H9 (cell line): ENCODE measurements at regions not wholly inside any gene's neighbourhood (a gene's known extent, or its start where the extent isn't known, plus 50 kb on each side); places are given as distances from the start of the nearest gene placed in this dataset.

Experiments
- DNase-seq: peaks from one replicate; pipeline ENCODE4 v3.0.0-alpha.2; 2017
- H2AFZ ChIP-seq: one replicate; pipeline ENCODE4 v1.6.1; 2013; ENCODE audit warnings: mild to moderate bottlenecking, low read length, control low read depth, moderate library complexity
- H2AK5ac ChIP-seq: 2 replicates; pipeline ENCODE4 v1.6.1; 2013; ENCODE audit warnings: low read length, control low read depth, mixed read lengths; ENCODE audit not compliant: insufficient read length
- H2BK120ac ChIP-seq: one replicate; pipeline ENCODE4 v1.6.1; 2013; ENCODE audit warnings: low read depth, mild to moderate bottlenecking, low read length, control low read depth, inconsistent platforms; ENCODE audit not compliant: poor library complexity, severe bottlenecking
- H2BK12ac ChIP-seq: 2 replicates; pipeline ENCODE4 v1.6.1; 2013; ENCODE audit warnings: low read length, control low read depth, mixed read lengths, low read depth; ENCODE audit not compliant: insufficient read length
- H2BK15ac ChIP-seq: 2 replicates; pipeline ENCODE4 v1.6.1; 2013; ENCODE audit warnings: low read depth, low read length, control low read depth
- H2BK20ac ChIP-seq: one replicate; pipeline ENCODE4 v1.6.1; 2013; ENCODE audit warnings: low read depth, mild to moderate bottlenecking, low read length, control low read depth, inconsistent platforms; ENCODE audit not compliant: poor library complexity, severe bottlenecking
- H2BK5ac ChIP-seq: 2 replicates; pipeline ENCODE4 v1.6.1; 2013; ENCODE audit warnings: low read length, control low read depth, mixed read lengths; ENCODE audit not compliant: insufficient read length
- H3K14ac ChIP-seq: 2 replicates; pipeline ENCODE4 v1.6.1; 2013; ENCODE audit warnings: low read length, control low read depth; ENCODE audit not compliant: insufficient read depth
- H3K18ac ChIP-seq: 2 replicates; pipeline ENCODE4 v1.6.1; 2013; ENCODE audit warnings: low read depth, mild to moderate bottlenecking, mixed read lengths, low read length, control low read depth; ENCODE audit not compliant: insufficient read length
- H3K23ac ChIP-seq: 2 replicates; pipeline ENCODE4 v1.6.1; 2013; ENCODE audit warnings: low read length, control low read depth, mixed read lengths, low read depth; ENCODE audit not compliant: insufficient read length
- H3K23me2 ChIP-seq: 2 replicates; pipeline ENCODE4 v1.6.1; 2013; ENCODE audit warnings: low read depth, mild to moderate bottlenecking, mixed read lengths, low read length, control low read depth; ENCODE audit not compliant: insufficient read length, poor library complexity, severe bottlenecking
- H3K27ac ChIP-seq: 2 replicates; pipeline ENCODE4 v1.5.1; 2013; ENCODE audit warnings: low read length, control low read depth, mixed read lengths, low read depth; ENCODE audit not compliant: insufficient read length
- H3K27me3 ChIP-seq: 2 replicates; pipeline ENCODE4 v1.6.1; 2013; ENCODE audit warnings: low read length, control low read depth, inconsistent platforms; ENCODE audit not compliant: insufficient read depth
- H3K4ac ChIP-seq: 2 replicates; pipeline ENCODE4 v1.6.1; 2013; ENCODE audit warnings: low read depth, mild to moderate bottlenecking, control low read depth, inconsistent platforms, low read length, moderate library complexity
- H3K4me1 ChIP-seq: 2 replicates; pipeline ENCODE4 v1.6.1; 2013; ENCODE audit warnings: low read length, control low read depth, inconsistent platforms; ENCODE audit not compliant: insufficient read depth
- H3K4me2 ChIP-seq: 2 replicates; pipeline ENCODE4 v1.6.1; 2013; ENCODE audit warnings: low read length, control low read depth, mixed read lengths; ENCODE audit not compliant: insufficient read length, insufficient read depth
- H3K56ac ChIP-seq: 2 replicates; pipeline ENCODE4 v1.6.1; 2013; ENCODE audit warnings: low read depth, mild to moderate bottlenecking, mixed read lengths, low read length, control low read depth; ENCODE audit not compliant: insufficient read length
- H3K79me1 ChIP-seq: 2 replicates; pipeline ENCODE4 v1.6.1; 2013; ENCODE audit warnings: low read depth, mild to moderate bottlenecking, moderate library complexity, low read length, control low read depth, inconsistent platforms; ENCODE audit not compliant: insufficient read depth, poor library complexity, severe bottlenecking
- H3K79me2 ChIP-seq: 2 replicates; pipeline ENCODE4 v1.6.1; 2013; ENCODE audit warnings: low read length, control low read depth, inconsistent platforms; ENCODE audit not compliant: insufficient read depth
- H3K9ac ChIP-seq: 2 replicates; pipeline ENCODE4 v1.6.1; 2013; ENCODE audit warnings: low read length, control low read depth, mixed read lengths; ENCODE audit not compliant: insufficient read length; ENCODE audit errors: extremely low read depth
- H3K9me3 ChIP-seq: one replicate; pipeline ENCODE4 v1.6.1; 2013; ENCODE audit warnings: low read depth, low read length, inconsistent platforms; ENCODE audit not compliant: control insufficient read depth
- H3T11ph ChIP-seq: one replicate; pipeline ENCODE4 v1.6.1; 2013; ENCODE audit warnings: mild to moderate bottlenecking, low read length, control low read depth, inconsistent platforms
- H4K20me1 ChIP-seq: one replicate; pipeline ENCODE4 v1.6.1; 2013; ENCODE audit not compliant: control insufficient read depth, insufficient read length, insufficient read depth
- H4K5ac ChIP-seq: 2 replicates; pipeline ENCODE4 v1.6.1; 2013; ENCODE audit warnings: low read depth, mild to moderate bottlenecking, mixed read lengths, low read length, control low read depth; ENCODE audit not compliant: insufficient read length
- H4K8ac ChIP-seq: replicated peaks from 2 replicates; pipeline ENCODE4 v1.6.1; 2013; ENCODE audit warnings: low read length, control low read depth, mixed read lengths, low read depth; ENCODE audit not compliant: insufficient read length
- H4K91ac ChIP-seq: 2 replicates; pipeline ENCODE4 v1.6.1; 2013; ENCODE audit warnings: low read depth, mild to moderate bottlenecking, moderate library complexity, mixed read lengths, low read length, control low read depth; ENCODE audit not compliant: insufficient read length
- H3K27ac Mint-ChIP-seq, 3 experiments: 2 replicates in 2 of 3; 3 replicates in 1 of 3; pipeline ENCODE4 v1.8.0; 2020 to 2021; ENCODE audit warnings: mixed read lengths in 3 of 3, mild to moderate bottlenecking in 1 of 3, moderate library complexity in 1 of 3
- H3K27me3 Mint-ChIP-seq: 2 replicates; pipeline ENCODE4 v1.8.0; 2021; ENCODE audit warnings: low read depth, mild to moderate bottlenecking, moderate library complexity, mixed read lengths
- H3K36me3 Mint-ChIP-seq, 3 experiments: 2 replicates in 2 of 3; 3 replicates in 1 of 3; pipeline ENCODE4 v1.8.0; 2020 to 2021; ENCODE audit warnings: low read depth in 3 of 3, mixed read lengths in 3 of 3; ENCODE audit not compliant: insufficient read depth in 1 of 3
- H3K4me1 Mint-ChIP-seq, 2 experiments: 2 replicates each; pipeline ENCODE4 v1.8.0; 2020; ENCODE audit warnings: mixed read lengths in 2 of 2
- H3K4me3 Mint-ChIP-seq, 2 experiments: 2 replicates in 1 of 2; 3 replicates in 1 of 2; pipeline ENCODE4 v1.8.0; 2020 to 2021; ENCODE audit warnings: mild to moderate bottlenecking in 2 of 2, mixed read lengths in 2 of 2, moderate library complexity in 1 of 2
- H3K9me3 Mint-ChIP-seq, 2 experiments: 2 replicates in 1 of 2; 3 replicates in 1 of 2; pipeline ENCODE4 v1.8.0; 2020; ENCODE audit warnings: mild to moderate bottlenecking in 2 of 2, mixed read lengths in 2 of 2, moderate library complexity in 1 of 2
- WGBS: extraction: QIAGEN DNeasy Blood & Tissue Kit; methylation state at CpG from one replicate; pipeline ENCODE4 v1.1.7; 2013; ENCODE audit warnings: missing lambda C conversion rate, low lambda C conversion rate, mixed read lengths; ENCODE audit not compliant: insufficient read length; ENCODE audit errors: extremely low coverage; 5-methylcytosine and 5-hydroxymethylcytosine counted together
- TF ChIP-seq, protein P1 (sequence below): fragments of 200-600 bp; sonication (generic); conservative IDR thresholded peaks from 3 replicates; pipeline ENCODE4 v1.8.0; 2021; ENCODE audit warnings: antibody characterized with exemption, mild to moderate bottlenecking

DNA sequence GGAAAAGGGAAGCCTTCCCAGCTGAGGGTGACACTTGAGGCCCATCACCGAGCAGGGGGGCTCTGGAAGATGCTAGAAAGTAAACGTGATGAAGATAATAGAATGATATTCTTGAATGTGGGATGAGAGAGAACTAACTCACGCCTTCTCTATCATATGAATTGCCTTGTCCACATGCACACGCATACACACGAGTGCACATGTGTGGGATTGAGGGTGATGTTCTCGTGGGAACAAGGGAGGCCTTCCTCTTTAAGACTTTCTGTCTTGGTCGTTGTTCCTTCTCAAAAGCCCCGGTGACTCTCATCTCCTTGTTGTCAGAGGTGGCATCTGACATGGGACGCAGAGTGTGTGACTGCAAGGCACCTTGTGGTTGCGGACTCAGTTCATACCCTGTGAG is 436.9 kb downstream of the ZNF516 start:
- no peak overlapping the region for H2BK15ac ChIP-seq
- Mint-ChIP-seq H3K4me3 (no peak overlapping the region), H3K4me1 (peaks cover 0 to 4% of the 10 kb centered on the region in 2 experiments; a peak in 1 of 4 replicates), H3K36me3 (peaks cover 0 to 3% (median 0%) of the 10 kb centered on the region in 3 experiments; a peak in 1 of 7 replicates), H3K9me3 (peaks cover 3 to 4% of the 10 kb centered on the region in 2 experiments; a peak in 3 of 5 replicates), H3K27me3 (no peaks in the 10 kb centered on the region; the same call in 1 of the 2 replicates), H3K27ac (no peak overlapping the region)
- H2BK20ac ChIP-seq: no peak overlapping the region
- H2BK5ac ChIP-seq: no peak overlapping the region
- no CpG with 5 or more reads among the region's 10 CpGs for WGBS
- H4K91ac ChIP-seq: no peak overlapping the region
- H3K4me2 ChIP-seq: no peak overlapping the region
- no peak overlapping the region for H2BK120ac ChIP-seq
- no peak overlapping the region for H3K9ac ChIP-seq
- no peak overlapping the region for H4K5ac ChIP-seq
- no peaks in the 10 kb centered on the region for H3K27me3 ChIP-seq
- H3K9me3 ChIP-seq: no peaks in the 10 kb centered on the region
- H3K56ac ChIP-seq: no peak overlapping the region
- no peak overlapping the region for H3K23ac ChIP-seq
- no peak overlapping the region for H3T11ph ChIP-seq
- no peak overlapping the region for H3K14ac ChIP-seq
- no peak overlapping the region for H2BK12ac ChIP-seq
- H3K79me2 ChIP-seq: no peaks in the 10 kb centered on the region
- no peak overlapping the region for H3K27ac ChIP-seq
- no peak for DNase-seq
- no peaks in the 10 kb centered on the region for H4K20me1 ChIP-seq
- H3K23me2 ChIP-seq: no peaks in the 10 kb centered on the region
- H3K4ac ChIP-seq: no peak overlapping the region
- no peaks in the 10 kb centered on the region for H3K79me1 ChIP-seq
- no peaks in the 10 kb centered on the region for H3K4me1 ChIP-seq
- no peak overlapping the region for H4K8ac ChIP-seq
- no peak overlapping the region for H3K18ac ChIP-seq
- no peak overlapping the region for H2AK5ac ChIP-seq
- TF ChIP-seq, protein P1, sequence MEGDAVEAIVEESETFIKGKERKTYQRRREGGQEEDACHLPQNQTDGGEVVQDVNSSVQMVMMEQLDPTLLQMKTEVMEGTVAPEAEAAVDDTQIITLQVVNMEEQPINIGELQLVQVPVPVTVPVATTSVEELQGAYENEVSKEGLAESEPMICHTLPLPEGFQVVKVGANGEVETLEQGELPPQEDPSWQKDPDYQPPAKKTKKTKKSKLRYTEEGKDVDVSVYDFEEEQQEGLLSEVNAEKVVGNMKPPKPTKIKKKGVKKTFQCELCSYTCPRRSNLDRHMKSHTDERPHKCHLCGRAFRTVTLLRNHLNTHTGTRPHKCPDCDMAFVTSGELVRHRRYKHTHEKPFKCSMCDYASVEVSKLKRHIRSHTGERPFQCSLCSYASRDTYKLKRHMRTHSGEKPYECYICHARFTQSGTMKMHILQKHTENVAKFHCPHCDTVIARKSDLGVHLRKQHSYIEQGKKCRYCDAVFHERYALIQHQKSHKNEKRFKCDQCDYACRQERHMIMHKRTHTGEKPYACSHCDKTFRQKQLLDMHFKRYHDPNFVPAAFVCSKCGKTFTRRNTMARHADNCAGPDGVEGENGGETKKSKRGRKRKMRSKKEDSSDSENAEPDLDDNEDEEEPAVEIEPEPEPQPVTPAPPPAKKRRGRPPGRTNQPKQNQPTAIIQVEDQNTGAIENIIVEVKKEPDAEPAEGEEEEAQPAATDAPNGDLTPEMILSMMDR: no peak
- no peak overlapping the region for H2AFZ ChIP-seq
